Heart left ventricle (tissue), 16 donors: ENCODE measurements at regions not wholly inside any gene's neighbourhood (a gene's known extent, or its start where the extent isn't known, plus 50 kb on each side); places are given as distances from the start of the nearest gene placed in this dataset.

Experiments used
- ATAC-seq, 4 donors: fragments of 200-7000 bp; cut with Tn5 transposase; one replicate each; pipeline ENCODE4 v1.9.1; 2020 to 2022; ENCODE audit warnings: moderate library complexity in 4 of 4, mild to moderate bottlenecking in 3 of 4, moderate number of reproducible peaks in 1 of 4
- DNase-seq, 5 donors: peaks; one replicate each; pipeline ENCODE4 v3.0.0-alpha.2; 2020
- H3K27ac ChIP-seq, 12 donors: fragments of 200-600 bp; sonication (generic) in 4 of 12; one replicate each; pipeline versions ENCODE4 v1.5.0 to v1.8.0; 2016 to 2022; ENCODE audit warnings: mild to moderate bottlenecking in 2 of 12
- H3K27me3 ChIP-seq, 9 donors: fragments of 200-600 bp; sonication (generic) in 2 of 9; one replicate each; pipeline versions ENCODE4 v1.5.1 to v1.8.0; 2016 to 2022; ENCODE audit warnings: mild to moderate bottlenecking in 3 of 9
- H3K36me3 ChIP-seq, 9 donors: fragments of 200-600 bp; sonication (generic) in 2 of 9; one replicate each; pipeline versions ENCODE4 v1.5.0 to v1.8.0; 2018 to 2022; ENCODE audit warnings: mild to moderate bottlenecking in 2 of 9
- H3K4me1 ChIP-seq, 12 donors: fragments of 200-600 bp; sonication (generic) in 4 of 12; one replicate each; pipeline versions ENCODE4 v1.5.0 to v1.8.0; 2016 to 2022; ENCODE audit warnings: mild to moderate bottlenecking in 3 of 12
- H3K4me3 ChIP-seq, 12 donors: fragments of 200-600 bp; sonication (generic) in 4 of 12; one replicate each; pipeline versions ENCODE4 v1.5.0 to v1.8.0; 2017 to 2022; ENCODE audit warnings: mild to moderate bottlenecking in 9 of 12, moderate library complexity in 4 of 12
- H3K9me3 ChIP-seq, 12 donors: fragments of 200-600 bp; sonication (generic) in 4 of 12; one replicate each; pipeline versions ENCODE4 v1.5.0 to v1.8.0; 2016 to 2022; ENCODE audit warnings: mild to moderate bottlenecking in 1 of 12
- POLR2A ChIP-seq, 2 donors: fragments of 450-650 bp; IDR thresholded peaks; one replicate each; pipeline ENCODE4 v1.6.1; 2017; ENCODE audit warnings: antibody characterized with exemption in 2 of 2, mild to moderate bottlenecking in 2 of 2, moderate library complexity in 2 of 2
- WGBS, 4 donors: extraction: QIAGEN DNeasy Blood & Tissue Kit in 2 of 4; methylation state at CpG; one replicate each; pipeline versions ENCODE4 v1.1.5 to v1.1.7; 2013 to 2018; 5-methylcytosine and 5-hydroxymethylcytosine counted together
- intact Hi-C, 10 donors: fragments of 100-400 bp; cut with DNase I; formaldehyde crosslinking; loops; one replicate each; pipeline versions ENCODE4 v1.11.1 to v1.14.2; 2022
- TF ChIP-seq, protein P1 (sequence below), 12 donors: fragments of 200-600 bp; sonication (generic) in 4 of 12; IDR thresholded peaks; one replicate each; pipeline versions ENCODE4 v1.5.0 to v1.8.0; 2018 to 2022; ENCODE audit warnings: antibody characterized with exemption in 12 of 12, mild to moderate bottlenecking in 5 of 12
- donor health status: ischemic (EF 13 %, LVEDD 7.1; RV severe dilation, severe dysfunction).
- donor health status: healthy with polysubstance abuse.
- donor health status: DM: no; HTN: yes; CAD: no.
- donor health status: DM: no; HTN: no; CAD: no.
- donor health status: ischemic (EF 25% LVEDD 6.9; RV normal size, moderate dysfunction).
- donor health status: ischemic (EF 25% LVEDD 5.7; RV mildly dilated, moderate dysfunction).
- donor health status: healthy.
- donor health status: DM: yes; HTN: yes; CAD: no.
- donor health status: ischemic (EF 35%, LVEDD 5.7; RV mildly dilated, moderate dysfunction).
- donor health status: nonischemic (EF 11% LVEDD 7.7; RV severe dilation, severe dysfunction).
- donor health status: DM: yes; HTN: yes; CAD: no.
- donor health status: PGD.
- donor health status: ischemic (EF 29% LVEDD 5.4; RV normal size, mild dysfunction).
- donor health status: nonischemic (EF 23%, LVEDD 6.1; RV moderate dilation, normal function).

DNA sequence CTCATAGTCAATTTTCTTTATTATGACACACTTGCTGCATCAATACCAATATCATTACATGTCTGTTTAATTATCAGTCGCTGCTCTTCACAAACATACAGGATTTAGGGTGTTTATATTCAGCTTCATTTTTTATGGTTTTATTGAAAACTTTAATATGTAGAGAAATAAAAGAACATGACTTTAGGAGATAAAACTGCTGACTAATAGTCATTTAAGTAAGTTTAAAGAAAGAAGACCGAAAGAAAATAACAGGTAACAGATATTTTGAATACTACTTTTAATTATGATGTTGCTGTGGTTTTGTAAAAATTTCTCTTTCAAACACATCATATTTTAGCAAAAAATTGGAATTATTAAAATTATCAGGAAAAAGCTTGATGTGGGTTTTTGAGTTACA lies 685.1 kb upstream of the BRINP3 start:
- no peak for TF ChIP-seq POLR2A (IDR thresholded peaks at IDR 0.05)
- TF ChIP-seq, protein P1, sequence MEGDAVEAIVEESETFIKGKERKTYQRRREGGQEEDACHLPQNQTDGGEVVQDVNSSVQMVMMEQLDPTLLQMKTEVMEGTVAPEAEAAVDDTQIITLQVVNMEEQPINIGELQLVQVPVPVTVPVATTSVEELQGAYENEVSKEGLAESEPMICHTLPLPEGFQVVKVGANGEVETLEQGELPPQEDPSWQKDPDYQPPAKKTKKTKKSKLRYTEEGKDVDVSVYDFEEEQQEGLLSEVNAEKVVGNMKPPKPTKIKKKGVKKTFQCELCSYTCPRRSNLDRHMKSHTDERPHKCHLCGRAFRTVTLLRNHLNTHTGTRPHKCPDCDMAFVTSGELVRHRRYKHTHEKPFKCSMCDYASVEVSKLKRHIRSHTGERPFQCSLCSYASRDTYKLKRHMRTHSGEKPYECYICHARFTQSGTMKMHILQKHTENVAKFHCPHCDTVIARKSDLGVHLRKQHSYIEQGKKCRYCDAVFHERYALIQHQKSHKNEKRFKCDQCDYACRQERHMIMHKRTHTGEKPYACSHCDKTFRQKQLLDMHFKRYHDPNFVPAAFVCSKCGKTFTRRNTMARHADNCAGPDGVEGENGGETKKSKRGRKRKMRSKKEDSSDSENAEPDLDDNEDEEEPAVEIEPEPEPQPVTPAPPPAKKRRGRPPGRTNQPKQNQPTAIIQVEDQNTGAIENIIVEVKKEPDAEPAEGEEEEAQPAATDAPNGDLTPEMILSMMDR (IDR thresholded peaks at IDR 0.05): no peak
- H3K4me1 ChIP-seq: no peaks in the 10 kb centered on the region
- no peak overlapping the region for H3K4me3 ChIP-seq
- DNase-seq (no peak), ATAC-seq (no peak)
- intact Hi-C loops: no loop called here
- no peak overlapping the region for H3K27ac ChIP-seq
- 65 to 82% (median 68%) methylated on average over 2 of the region's 2 CpGs for WGBS, 4 donors
- peaks cover 0 to 9% (median 0%) of the 10 kb centered on the region in 12 donors for H3K9me3 ChIP-seq
- no peaks in the 10 kb centered on the region for H3K36me3 ChIP-seq
- H3K27me3 ChIP-seq: no peaks in the 10 kb centered on the region

DNA sequence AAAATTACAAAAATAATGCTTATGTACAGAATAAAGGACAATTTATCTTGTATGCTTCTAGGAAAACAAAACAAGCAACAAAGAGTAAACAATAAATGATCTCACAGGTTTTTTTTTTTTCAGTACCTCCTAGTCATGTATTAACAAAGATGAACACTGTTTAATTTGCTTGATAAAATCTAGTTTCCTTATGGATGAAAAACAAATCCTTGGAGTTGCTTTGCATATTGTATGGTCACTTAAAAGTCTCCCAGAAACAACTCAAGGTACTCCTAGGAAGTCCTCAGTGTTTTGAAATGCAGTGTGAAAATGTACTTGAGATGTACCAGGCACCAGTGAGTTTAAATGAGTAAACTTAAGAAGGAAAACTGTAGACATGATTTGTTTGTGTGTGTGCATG lies 686.0 kb upstream of the BRINP3 start:
- H3K36me3 ChIP-seq: no peaks in the 10 kb centered on the region
- no peaks in the 10 kb centered on the region for H3K4me1 ChIP-seq
- TF ChIP-seq, protein P1 (IDR thresholded peaks at IDR 0.05): no peak
- TF ChIP-seq POLR2A (IDR thresholded peaks at IDR 0.05): no peak
- H3K9me3 ChIP-seq: peaks cover 0 to 6% (median 0%) of the 10 kb centered on the region in 12 donors
- no peak overlapping the region for H3K27ac ChIP-seq
- H3K27me3 ChIP-seq: no peaks in the 10 kb centered on the region
- H3K4me3 ChIP-seq: no peak overlapping the region
- DNase-seq (no peak), ATAC-seq (no peak)
- intact Hi-C loops: no loop called here

DNA sequence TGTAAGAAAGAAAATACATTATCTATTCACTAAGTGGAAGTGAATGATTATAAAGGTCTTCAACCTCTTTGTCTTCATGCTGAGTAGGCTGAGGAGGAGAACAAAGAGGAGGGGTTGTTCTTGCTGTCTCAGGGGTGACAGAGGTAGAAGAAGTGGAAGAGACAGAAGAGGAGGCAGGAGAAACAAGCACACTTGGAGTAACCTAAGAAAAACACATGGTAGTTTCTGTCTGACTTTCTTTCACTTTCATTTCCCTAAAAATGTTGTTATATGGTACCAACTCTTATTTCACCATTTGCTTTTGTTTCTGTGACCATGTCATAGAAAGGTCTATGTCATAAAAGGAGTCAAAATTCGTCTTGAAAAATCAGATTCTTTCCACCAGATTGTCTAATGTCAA lies 696.6 kb upstream of the BRINP3 start:
- H3K27ac ChIP-seq: no peak overlapping the region
- ATAC-seq (no peak), DNase-seq (no peak)
- H3K4me3 ChIP-seq: no peak overlapping the region
- no peaks in the 10 kb centered on the region for H3K27me3 ChIP-seq
- H3K36me3 ChIP-seq: no peaks in the 10 kb centered on the region
- no peaks in the 10 kb centered on the region for H3K9me3 ChIP-seq
- 15 to 42% (median 29%) methylated on average over 1 of the region's 1 CpG for WGBS, 4 donors
- intact Hi-C loops: no loop called here
- TF ChIP-seq, protein P1 (IDR thresholded peaks at IDR 0.05): no peak
- TF ChIP-seq POLR2A (IDR thresholded peaks at IDR 0.05): no peak
- no peaks in the 10 kb centered on the region for H3K4me1 ChIP-seq

DNA sequence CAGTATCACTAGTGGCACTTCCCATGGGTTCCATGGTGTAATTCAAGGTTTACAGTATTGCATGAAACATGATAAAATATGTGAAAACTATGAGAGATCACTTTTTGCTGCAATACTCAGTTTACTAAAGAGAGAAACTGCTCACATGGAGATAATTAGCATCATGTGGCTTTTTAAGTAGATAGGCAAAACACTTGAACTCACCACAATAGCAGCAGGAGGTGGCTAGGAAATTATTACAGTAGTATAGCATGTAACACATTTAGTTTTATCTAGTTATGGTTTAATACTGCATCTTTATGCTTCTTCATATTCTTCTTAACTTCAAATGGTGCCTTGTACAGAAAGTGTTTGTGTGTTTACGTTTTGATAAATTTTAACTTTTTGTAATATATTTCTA lies 698.5 kb upstream of the BRINP3 start:
- ATAC-seq (no peak), DNase-seq (no peak)
- Histone ChIP-seq H3K27ac (no peak overlapping the region), H3K36me3 (no peaks in the 10 kb centered on the region), H3K4me3 (no peak overlapping the region), H3K27me3 (no peaks in the 10 kb centered on the region), H3K4me1 (no peaks in the 10 kb centered on the region), H3K9me3 (no peaks in the 10 kb centered on the region)
- 65 to 88% (median 77%) methylated on average over 1 of the region's 1 CpG for WGBS, 4 donors
- intact Hi-C loops: no loop called here
- TF ChIP-seq POLR2A (IDR thresholded peaks at IDR 0.05): no peak
- TF ChIP-seq, protein P1 (IDR thresholded peaks at IDR 0.05): no peak
